ENCODE measurements at regions not wholly inside any gene's neighbourhood (a gene's known extent, or its start where the extent isn't known, plus 50 kb on each side); places are given as distances from the start of the nearest gene placed in this dataset.

DNA sequence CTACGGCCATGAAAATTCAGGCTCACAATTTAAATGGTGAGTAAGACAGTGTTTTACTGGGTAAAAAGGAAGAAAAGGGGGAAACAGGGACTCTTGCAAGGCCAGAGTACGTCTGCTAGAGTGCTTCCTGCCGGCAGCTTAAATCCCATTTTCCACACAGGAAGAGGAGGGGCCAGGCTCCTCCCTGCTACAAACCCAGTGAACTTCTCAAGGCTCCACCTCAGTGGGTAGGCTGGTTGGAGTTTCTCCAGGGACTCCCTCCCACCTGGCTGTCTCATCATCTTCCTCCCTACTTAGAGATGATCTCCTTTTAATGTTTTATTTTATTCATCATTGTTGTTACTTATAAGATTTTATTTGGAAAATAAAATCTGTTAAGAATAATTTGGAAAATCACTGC lies 62.6 kb upstream of the SEMA3C start:
- TF ChIP-seq, protein P1, sequence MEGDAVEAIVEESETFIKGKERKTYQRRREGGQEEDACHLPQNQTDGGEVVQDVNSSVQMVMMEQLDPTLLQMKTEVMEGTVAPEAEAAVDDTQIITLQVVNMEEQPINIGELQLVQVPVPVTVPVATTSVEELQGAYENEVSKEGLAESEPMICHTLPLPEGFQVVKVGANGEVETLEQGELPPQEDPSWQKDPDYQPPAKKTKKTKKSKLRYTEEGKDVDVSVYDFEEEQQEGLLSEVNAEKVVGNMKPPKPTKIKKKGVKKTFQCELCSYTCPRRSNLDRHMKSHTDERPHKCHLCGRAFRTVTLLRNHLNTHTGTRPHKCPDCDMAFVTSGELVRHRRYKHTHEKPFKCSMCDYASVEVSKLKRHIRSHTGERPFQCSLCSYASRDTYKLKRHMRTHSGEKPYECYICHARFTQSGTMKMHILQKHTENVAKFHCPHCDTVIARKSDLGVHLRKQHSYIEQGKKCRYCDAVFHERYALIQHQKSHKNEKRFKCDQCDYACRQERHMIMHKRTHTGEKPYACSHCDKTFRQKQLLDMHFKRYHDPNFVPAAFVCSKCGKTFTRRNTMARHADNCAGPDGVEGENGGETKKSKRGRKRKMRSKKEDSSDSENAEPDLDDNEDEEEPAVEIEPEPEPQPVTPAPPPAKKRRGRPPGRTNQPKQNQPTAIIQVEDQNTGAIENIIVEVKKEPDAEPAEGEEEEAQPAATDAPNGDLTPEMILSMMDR (IDR thresholded peaks at IDR 0.05; ENCODE audit: extremely low read depth in 1 of 2, insufficient read depth in 1 of 2, low read depth in 1 of 2, low read length in 2 of 2), result no peak
- no peak for TF ChIP-seq POLR2A (IDR thresholded peaks at IDR 0.05; ENCODE audit: low read depth, low read length)
